Spleen (tissue), 7 donors: ENCODE measurements at regions not wholly inside any gene's neighbourhood (a gene's known extent, or its start where the extent isn't known, plus 50 kb on each side); places are given as distances from the start of the nearest gene placed in this dataset.

Experiments used
- CTCF ChIP-seq, 11 experiments: fragments of 200-600 bp in 7 of 11; fragments of 450-650 bp in 4 of 11; sonication (generic) in 4 of 11; IDR thresholded peaks in 8 of 11; conservative IDR thresholded peaks in 3 of 11; 1 replicate in 7 of 11; 2 replicates in 4 of 11; pipeline versions ENCODE4 v1.4.0 to v1.8.0; 2016 to 2021; ENCODE audit warnings: antibody characterized with exemption in 11 of 11, inconsistent platforms in 4 of 11, mild to moderate bottlenecking in 1 of 11
- POLR2A ChIP-seq, 3 donors: fragments of 450-650 bp; IDR thresholded peaks; one replicate each; pipeline ENCODE4 v1.5.1; 2017; ENCODE audit warnings: antibody characterized with exemption in 3 of 3, mild to moderate bottlenecking in 1 of 3
- POLR2AphosphoS5 ChIP-seq, 3 donors: sonication (generic); formaldehyde crosslinking; IDR thresholded peaks; one replicate each; pipeline ENCODE4 v1.5.1; 2017; ENCODE audit warnings: antibody characterized with exemption in 3 of 3
- donor health status: DM: no; HTN: no; CAD: no; lungs with moderate emphysema.
- donor health status: DM: no; HTN: no; CAD: no.
- donor health status: DM: no; HTN: no; CAD: no.

DNA sequence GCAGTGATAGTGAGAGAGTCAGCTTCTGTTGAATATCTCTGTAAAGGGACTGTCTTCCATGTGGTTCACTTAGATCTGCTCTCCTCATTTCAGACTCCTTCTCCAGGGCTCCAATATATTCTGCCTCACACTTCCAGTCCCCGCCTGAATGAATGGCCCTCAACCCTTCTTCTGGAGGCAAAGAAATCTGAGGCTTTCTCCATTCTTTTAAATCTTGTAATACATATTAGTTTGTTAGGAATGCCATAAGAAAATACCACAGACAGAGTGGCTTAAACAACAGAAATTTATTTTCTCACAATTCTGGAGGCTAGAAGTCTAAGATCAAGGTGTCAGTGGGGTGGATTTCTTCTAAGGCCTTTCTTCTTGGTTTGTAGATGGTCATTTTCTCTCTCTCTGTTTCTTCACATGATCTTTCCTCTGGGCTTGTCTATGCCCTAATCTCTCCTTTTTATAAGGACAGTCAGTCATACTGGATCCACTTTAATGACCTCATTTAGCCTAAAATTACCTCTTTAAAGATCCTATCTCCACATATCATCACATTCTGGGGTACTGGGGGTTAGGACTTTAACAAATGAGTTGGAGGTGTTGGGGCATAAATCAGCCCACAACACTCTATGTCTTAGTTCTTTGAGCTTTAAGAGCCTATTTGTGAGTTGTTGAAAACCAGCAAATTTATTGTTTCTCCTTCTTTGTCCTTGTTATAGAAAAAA lies 128.5 kb upstream of the KCNK2 start:
- TF ChIP-seq POLR2A (IDR thresholded peaks at IDR 0.05) (no peak), CTCF (IDR thresholded peaks at IDR 0.05 in 8 of 11, conservative IDR thresholded peaks at IDR 0.05 in 3 of 11) (no peak), POLR2AphosphoS5 (IDR thresholded peaks at IDR 0.05) (no peak)
